MV-4-11 (cell line): ENCODE measurements at regions not wholly inside any gene's neighbourhood (a gene's known extent, or its start where the extent isn't known, plus 50 kb on each side); places are given as distances from the start of the nearest gene placed in this dataset.

Source experiments
- DNase-seq: peaks from one replicate; lab custom pipeline; 2025; lab: John Stamatoyannopoulos, UW

DNA sequence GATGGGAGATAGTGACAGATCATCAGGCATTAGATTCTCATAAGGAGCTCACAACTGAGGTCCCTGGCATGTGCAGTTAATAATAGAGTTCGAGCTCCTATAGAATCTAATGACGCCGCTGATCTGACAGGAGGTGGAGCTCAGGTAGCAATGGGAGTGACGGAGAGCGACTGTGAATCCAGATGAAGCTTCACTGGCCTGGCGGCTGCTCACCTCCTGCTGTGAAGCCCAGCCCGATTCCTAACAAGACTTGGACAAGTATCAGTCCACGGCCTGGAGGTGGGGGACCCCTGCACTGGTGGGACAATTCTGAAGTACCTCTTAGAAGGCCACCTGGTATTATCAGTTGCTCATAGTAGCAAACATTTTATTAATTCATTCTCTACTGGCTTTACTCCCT lies 377.9 kb upstream of the ITGA1 start:
- DNase-seq: no peak

DNA sequence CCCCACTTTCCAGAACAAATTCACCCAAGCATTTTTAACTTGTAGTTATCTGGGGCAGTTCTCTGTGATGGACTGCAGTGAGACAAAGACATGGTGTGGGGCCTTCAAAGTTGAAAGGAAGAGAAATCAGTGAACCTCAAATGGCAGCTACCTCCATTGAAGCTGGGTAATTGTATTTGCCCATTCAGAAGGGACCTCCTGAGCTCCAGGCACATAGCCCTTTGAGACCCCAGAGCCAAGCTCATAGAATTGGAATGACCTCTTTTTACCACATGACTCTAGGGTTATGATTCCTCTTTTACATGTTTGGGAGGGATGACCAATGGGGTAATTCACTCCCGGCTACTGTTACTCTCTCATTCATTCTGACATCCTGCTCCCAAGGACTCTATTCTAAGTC lies 368.4 kb upstream of the ITGA1 start:
- DNase-seq: no peak

DNA sequence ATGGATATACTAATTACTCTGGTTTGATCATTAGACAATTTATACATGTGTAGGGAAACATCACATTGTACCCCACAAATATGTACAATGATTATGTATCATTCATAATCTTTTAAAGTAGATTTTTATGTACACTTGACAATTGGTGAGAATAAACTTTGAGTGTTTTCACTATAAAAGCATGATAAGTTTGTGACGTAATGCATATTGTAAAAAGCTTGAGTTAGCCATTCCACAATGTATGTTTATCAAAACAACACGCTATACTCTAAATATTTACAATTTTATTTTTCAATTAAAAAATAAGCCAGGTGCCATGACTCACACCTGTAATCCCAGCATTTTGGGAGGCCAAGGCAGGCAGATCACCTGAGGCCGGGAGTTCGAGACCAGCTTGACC lies 360.1 kb upstream of the ITGA1 start:
- no peak for DNase-seq

DNA sequence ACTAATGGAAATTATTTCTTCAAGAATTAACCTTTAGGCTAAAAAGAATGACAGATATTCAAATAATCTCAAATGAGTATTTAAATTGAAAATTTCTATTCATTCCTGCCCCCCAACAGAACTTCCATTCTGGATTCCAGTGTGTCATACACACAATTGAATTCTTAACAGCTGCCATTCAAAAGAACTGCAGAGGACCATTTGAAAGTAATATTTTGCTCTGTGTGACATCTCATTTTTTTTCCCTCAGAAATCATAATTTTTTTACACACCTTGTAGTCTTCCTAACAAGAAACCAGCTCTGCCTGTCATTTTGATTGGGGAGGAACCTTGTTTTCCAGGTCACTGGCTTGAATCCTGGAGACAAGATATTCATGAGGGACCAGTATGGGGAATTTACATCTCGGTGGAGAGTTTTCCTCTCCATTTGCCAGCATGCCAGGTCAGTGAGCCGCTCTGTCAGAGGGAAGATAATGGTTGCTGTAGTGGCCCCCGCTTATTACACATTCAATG lies 358.7 kb upstream of the ITGA1 start:
- no peak for DNase-seq

DNA sequence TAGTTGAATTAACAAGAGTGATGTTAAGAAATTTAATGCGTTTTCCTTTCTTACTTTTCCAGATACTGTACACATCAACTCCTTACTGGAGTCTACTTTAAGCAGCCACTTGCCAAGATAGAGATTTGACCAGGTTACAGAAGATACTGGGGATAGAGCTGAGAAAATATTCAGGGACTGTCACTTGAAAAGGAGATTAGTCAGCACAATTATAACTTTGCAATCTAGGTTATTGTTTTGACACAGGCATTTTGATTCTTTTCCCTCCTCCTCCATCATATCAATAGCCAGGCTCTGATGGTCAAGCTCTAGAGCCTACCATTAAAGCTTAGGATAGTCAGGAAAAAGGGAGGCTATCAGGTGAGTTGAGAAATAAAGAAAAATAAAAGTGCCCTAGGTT lies 345.9 kb upstream of the ITGA1 start:
- DNase-seq: no peak

DNA sequence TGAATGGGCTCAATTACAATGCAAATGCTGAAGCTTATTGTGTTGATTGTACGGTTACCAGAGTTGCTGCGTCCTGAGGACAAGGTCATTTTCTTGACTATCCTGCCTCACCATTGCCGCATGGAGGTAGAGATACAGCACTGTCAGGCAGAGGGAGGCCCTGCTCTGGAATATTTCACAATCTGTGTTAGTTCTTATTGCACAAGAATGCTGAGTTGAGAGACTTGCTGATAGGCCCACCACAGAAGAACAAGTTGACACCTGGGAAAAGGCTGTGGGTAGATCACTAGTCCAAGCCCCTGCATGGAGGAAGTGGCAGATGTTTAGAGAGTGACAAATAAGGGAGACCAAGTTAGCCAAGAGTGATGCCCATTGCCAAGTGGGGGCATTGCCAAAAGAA lies 344.5 kb upstream of the ITGA1 start:
- peak; percentile 77 for DNase-seq

DNA sequence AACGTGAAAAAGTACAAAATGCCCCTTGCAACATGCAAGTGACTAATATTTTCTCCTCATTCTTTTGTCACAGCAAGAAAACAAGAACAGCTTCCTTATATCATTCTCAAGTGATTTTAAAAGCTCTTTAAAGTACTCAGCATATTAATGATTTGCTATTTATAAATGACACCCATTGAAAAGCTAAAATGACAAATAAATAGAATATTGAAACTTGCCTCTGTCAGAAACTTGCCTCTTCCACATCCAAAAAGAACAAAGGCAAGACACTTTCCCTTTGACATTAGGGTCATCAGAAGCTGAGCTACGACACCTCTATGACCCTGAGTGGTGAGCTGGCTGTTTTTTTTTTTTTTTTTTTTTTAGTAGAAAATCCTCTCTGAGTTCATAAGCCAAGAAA lies 339.6 kb upstream of the ITGA1 start:
- no peak for DNase-seq

DNA sequence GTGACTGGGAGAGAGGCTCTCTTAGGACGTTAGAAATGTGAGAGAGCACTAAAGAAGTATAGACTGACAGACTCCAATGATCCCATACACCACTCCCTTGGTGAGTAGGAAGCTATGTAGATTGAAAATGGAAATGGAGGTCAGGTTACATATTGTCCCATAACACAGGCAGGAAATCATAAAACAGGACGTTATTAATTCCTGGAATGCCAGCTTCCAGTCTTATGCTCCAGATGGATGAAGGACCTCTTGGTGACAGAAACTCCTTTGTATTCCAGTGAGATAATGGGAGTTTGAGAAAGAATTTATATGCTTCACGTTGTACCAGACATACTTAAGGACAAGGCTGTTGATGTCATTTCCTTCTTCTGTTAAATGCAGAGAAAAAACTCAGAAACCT lies 338.2 kb upstream of the ITGA1 start:
- no peak for DNase-seq

DNA sequence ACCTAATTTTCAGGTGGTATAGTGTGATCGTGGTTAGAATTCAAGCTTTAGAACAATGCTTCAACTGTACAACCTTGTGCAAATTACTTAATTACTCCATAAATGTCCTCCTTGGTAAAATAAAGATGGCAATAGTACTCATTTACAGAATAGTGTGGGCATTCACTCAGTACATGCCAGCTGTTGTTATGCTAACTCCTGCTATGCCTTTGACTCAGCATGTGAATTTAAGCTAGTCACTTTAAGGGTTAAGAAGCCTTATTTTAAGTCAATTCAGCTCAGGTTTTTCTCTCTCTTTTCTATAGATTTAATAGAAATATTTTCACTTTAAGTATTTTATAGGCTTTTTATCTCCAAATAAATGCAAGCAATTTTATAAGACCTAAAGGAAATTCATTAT lies 335.6 kb upstream of the ITGA1 start:
- DNase-seq: no peak

DNA sequence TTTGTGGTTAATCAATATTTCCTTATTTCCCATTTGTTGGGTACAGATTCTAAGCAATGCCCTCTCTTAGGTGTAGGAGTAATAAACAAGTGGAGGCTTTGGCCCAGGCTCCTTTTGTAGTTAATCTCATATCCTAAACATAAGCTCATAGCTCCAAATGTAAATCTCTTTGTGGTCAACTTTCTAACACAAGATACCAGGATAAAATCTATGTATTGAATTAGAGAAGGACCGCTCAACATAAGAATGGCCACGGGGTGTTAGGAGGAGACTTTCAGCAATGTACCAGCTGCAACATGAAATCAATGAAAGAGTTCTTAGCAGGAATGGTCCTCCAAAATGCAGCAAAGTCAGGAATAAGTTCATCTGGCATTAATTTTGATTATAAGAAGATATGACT lies 334.5 kb upstream of the ITGA1 start:
- DNase-seq: no peak

DNA sequence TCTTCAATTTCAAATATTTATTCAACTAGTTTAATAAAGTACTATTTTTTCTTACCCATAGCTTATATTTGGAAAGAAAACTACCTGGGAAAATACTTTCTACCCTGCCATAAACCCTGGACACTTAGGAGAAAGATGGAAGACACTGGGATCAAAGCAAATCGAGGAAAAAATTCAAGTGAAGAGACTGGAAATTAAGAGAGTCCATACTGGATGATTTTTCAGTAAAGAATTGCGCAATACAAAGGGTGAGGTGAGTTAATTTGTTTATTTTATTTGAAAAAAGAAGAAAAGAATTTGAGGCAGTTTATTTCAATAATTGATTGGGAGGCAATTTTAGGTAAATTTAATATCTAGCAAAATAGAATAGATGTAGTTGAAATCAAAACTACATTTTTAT lies 331.8 kb upstream of the ITGA1 start:
- DNase-seq: no peak

DNA sequence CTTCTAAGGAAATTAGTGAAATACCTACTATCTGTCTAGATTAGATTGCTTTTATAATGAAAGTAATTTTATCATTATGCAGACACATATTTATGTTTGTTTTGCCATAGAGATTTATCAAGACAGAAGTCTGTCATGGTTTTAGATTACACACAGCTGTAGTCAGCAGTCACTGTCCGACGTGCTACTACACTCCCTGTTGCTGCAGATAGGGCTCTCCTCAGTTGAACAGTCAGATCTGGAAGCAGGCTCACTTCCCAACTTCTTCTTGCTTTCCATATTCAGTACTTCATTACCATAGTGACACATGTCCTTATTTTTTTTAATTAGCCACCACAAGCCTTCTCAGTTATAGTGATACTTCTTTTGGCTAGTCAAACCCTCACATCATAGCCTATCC lies 329.9 kb upstream of the ITGA1 start:
- DNase-seq: no peak

DNA sequence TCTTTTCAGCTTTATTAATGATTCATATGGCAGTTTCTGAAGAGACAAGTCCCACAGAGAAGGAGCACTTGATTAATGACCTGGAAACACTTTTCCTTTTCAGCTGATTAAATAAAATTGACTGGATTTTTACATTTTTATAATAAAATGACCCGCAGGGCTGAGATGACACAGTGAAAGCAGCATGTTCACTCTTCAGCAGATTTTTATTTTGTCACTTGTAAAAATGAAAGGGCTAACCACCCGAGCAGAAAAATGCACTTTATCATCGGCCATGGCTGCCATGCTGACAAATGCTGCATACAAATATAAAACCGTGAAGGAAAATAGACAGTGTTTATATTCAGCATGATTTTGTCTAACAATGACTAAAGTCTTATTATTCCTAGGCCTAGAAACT lies 321.6 kb upstream of the ITGA1 start:
- DNase-seq: no peak

DNA sequence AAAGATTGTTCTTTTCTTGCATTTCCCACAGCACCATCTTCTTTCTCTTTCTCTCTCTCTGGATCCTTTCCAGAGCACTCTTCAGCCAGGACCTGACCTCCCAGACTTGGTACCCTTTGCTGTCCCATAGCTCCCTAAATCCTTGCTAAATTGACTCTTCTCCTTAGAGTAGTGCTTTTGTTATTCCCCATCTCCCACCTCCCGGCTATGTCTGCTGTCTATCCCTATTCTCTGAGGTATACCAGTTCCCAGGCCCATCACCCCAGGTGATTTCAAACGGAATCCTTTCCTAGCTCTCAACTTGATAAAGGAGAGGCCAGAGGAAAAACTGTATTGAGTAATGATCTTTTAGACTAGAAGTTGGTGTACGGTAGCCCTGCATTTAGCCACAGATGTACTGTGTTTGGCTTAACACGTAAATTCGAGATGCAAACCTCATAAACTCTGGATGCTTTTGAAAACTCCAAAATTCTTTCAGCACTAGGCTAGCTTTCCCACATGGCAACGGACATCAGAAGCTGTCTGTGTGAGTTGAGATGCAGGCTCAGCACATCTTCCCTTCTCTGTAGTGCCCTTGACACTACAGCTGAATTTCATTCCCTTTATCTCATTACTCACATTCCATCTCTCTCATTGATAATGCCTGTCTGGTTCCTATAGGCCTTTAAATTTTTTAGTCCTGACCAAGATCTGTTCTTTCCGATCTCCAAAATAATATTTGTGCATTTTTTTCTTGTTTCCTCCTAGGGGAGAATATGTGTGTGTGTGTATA lies 320.8 kb upstream of the ITGA1 start:
- no peak for DNase-seq

DNA sequence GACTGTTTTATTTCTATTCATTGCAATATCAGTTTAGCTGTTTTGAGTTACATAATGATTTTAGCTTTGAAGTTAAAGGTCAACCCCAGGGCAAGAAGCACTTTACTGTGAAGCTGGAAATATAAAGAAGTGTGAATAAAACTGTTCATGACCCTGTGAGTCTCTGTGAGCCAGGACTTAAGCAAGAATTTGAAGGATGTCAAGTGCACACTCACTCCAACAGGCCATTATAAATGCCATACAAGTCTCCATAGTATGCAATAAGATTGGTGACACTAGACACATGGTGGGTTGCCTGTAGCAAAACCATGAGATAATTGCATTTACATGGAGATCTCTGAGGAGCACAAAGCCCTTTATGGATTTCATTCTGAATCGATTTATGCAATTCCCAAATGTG lies 318.7 kb upstream of the ITGA1 start:
- DNase-seq: peak; percentile 55

DNA sequence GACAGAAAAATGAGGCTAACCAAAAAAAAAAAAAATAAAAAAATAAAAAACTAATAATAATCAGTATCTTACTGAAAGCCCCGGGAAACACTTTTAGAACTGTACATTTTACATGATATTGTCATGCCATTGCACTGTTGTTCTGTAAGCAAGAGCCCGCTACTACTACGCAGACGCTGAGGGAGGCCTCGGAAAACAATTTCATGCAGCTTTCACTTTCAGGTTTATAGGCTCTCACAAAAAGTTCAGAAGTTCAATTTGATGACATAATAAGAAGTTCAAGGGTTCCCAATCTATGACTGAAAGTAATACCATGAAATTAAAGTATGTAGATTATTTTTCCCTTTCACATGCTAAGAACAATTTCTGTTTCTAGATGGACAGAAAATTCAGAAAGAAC lies 318.3 kb upstream of the ITGA1 start:
- peak; percentile 65 for DNase-seq

DNA sequence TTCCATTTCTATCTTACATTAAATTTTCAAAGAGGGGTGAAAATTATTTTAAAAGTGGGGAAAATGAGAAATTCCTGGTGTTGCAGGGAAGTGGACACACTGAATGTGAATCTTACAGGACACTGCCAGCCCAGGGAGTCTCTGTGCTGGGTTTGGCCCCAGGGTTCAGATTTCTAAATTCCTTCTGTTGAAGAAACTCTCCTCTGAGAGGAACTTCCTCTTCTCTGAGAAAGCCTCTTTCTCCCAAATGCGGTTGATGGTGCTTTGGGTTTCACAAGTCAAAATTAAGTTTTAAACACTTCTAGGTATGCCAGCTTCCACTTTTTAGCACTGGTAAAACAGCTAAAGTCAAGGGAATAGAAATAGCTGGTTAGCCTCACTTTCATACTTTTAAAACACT lies 317.9 kb upstream of the ITGA1 start:
- peak; percentile 91 for DNase-seq

DNA sequence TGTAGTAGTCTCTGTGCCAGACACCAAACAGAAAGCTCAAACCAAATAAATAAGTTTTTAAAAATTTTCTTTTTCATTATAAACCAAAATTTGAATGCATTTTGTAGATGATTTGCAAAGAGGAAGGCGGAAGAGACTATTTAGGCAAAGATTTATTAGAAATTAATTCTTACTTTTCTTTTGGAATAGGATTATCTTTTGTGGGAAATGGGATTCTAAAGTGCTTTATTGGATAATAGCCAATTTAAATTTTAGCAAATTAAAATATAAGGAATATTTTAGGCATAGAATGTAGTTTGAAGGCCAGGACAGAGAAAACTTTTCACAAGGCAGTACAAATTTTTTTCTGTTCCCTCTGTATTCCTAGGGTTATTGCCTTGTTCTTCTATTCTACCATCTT lies 311.4 kb upstream of the ITGA1 start:
- no peak for DNase-seq

DNA sequence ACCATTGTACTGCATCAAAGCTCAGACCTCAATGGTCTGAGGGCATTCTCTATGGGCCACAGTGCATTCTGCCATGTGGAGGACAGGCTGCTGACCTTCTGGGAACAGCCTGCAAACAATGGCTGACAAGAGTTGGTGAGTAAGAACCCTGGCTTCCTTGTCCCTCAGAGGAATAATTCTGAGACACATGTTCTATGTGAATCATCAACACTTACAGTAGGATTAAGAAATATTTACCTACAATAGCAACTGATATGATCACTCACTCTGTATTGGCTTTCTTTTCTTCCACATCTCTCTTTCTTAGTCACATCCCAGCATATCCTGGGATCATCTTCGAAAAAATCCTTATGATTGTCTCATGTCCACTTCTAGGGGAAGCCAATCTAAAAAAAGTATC lies 306.5 kb upstream of the ITGA1 start:
- DNase-seq: no peak

DNA sequence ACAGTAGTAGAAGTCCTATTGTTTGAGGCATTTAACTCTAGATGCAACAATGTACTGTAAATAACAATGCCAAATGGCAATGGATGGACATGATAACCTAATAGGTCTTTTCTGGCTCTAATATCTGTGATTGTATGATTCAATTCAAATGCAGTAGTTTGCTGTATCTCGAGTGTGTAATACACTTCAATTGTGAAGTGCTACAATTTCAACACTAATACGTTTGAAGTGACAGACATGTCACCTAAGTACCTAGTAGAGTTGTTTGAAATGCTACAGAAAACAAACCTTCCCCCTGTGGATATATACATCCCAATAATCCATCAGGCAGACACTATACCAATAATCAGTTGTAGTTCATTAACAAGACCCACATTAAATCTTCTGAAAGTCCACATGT lies 305.9 kb upstream of the ITGA1 start:
- no peak for DNase-seq

DNA sequence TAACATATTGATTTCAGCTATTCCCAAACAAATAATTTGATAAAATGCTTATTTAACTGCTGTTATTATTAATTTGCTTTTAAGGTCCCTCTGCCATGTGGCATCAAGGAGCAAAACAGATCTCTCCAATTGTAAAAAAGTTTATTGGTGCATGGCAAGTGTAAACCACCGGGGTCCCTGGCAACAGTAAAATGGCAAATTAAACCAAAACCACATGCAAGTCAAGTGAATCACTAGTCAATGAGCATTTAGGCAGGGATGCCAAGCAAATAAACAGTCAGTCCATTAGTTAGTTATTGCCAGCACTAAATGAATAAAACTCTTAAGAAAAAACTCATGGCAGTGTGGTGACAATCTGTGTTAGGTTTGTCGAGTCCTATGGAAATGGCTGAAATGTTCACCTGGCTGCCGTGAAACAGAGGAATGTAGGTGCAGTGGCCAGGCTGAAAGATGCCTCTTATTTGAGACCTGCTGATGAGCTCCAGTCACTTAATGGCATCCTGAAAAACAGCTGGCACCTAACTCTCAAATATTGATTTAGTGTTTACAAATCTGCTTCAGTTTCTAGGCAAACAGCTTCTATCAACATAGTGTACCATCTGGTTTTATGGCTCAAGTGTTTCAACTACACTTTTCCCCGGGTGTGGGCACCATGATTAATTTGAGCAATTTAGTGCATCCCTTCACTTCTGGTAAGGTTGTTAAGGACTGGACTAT lies 296.5 kb upstream of the ITGA1 start:
- DNase-seq: no peak

DNA sequence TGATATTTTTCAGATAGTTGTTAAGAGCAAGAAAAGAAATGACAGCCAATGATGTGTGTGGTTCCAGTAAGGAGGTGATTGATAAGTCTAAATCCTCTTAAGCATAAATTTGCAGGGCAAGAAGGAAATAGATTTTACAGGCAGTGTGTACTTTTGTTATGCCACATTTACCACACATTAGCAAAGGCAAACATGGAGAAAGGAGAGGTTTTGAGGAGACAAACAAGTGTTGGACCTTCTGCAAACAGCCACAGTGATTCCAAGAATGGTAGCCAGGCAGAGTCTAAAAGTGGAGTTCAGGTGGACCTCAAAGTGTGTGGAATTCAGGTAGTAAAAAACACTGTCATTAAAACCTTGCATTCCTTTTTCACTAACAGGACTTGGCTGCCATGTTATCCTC lies 295.9 kb upstream of the ITGA1 start:
- no peak for DNase-seq

DNA sequence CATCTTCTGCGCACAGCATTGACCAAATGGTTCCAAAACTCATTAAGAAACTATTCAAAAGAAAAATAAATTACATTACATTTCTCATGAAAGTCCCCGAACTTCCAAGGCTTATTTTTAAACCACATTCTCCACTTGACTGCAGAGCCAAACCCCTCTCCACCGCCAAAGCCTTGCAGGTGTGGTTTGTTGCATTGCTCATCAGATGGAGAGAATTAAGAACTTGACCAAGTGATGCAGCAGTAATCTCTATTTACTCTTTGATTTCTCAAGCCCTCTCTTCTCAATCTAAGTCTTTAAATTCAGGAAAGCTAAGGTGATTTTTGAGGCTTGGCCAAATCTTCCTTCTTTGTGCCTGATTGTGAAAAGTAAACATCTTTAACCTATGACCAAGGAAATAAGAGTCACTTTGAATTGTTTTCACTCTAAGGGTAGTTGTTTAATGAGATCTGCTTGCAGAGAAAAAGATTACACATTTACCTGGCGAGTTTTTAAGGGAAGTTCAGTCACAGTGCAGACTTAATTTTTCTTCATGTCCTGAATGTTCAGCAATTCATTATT lies 290.5 kb upstream of the ITGA1 start:
- DNase-seq: no peak
